Activated CD8-positive, alpha-beta memory T cell treated with anti-CD3 and anti-CD28 coated beads, Interleukin-2, amount 10 ng/mL, durations not matched to agents 7 days and 5 days (primary cell): ENCODE measurements at regions not wholly inside any gene's neighbourhood (a gene's known extent, or its start where the extent isn't known, plus 50 kb on each side); places are given as distances from the start of the nearest gene placed in this dataset.

Experiments
- ATAC-seq: fragments of 150-1000 bp; cut with Tn5 transposase; one replicate; pipeline ENCODE4 v1.10.0; 2021; ENCODE audit warnings: moderate library complexity
- CTCF ChIA-PET: fragments of 350-600 bp; sonication (Branson Sonifier 250); formaldehyde crosslinking; loops from one replicate; lab custom pipeline; 2021; ENCODE audit warnings: antibody characterized with exemption; lab: Charles Lee
- DNase-seq: peaks from one replicate; pipeline ENCODE4 v3.0.0-alpha.2; 2020
- H3K27ac Mint-ChIP-seq: one replicate; pipeline ENCODE4 v1.8.0; 2021; ENCODE audit warnings: mild to moderate bottlenecking, mixed read lengths
- H3K27me3 Mint-ChIP-seq: one replicate; pipeline ENCODE4 v1.8.0; 2021; ENCODE audit warnings: mixed read lengths
- H3K36me3 Mint-ChIP-seq: one replicate; pipeline ENCODE4 v1.8.0; 2021; ENCODE audit warnings: mild to moderate bottlenecking, mixed read lengths
- H3K4me1 Mint-ChIP-seq: one replicate; pipeline ENCODE4 v1.8.0; 2021; ENCODE audit warnings: mixed read lengths
- H3K4me3 Mint-ChIP-seq: one replicate; pipeline ENCODE4 v1.8.0; 2021; ENCODE audit warnings: mild to moderate bottlenecking, moderate library complexity, mixed read lengths
- H3K9me3 Mint-ChIP-seq: one replicate; pipeline ENCODE4 v1.8.0; 2022; ENCODE audit warnings: low read depth, mixed read lengths

DNA sequence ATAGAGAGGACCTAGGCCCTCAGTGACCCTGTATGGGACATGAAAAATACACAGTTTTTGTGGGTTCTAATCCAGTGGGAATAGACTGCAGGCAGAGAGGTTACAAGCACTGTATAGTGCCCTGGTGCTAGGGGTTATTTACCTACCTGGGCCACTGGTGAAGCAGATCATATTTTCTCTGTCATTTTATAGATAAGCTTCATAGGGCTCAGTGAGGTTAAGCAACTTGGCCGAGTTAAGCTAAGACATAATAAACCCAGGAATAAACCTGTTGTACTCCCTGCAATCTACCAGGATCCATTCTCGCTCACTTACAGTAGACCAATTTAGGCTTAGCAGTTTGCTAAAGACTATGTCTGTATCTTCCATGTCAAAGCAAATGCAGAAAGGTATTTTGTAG, 340.6 kb upstream of the KHDRBS2 start:
- ATAC-seq (no peak), DNase-seq (no peak)
- H3K27ac Mint-ChIP-seq, result no peak overlapping the region
- H3K4me1 Mint-ChIP-seq, result no peaks in the 10 kb centered on the region
- H3K36me3 Mint-ChIP-seq, result no peaks in the 10 kb centered on the region
- H3K27me3 Mint-ChIP-seq, result no peaks in the 10 kb centered on the region
- no peak overlapping the region for H3K4me3 Mint-ChIP-seq
- CTCF ChIA-PET, result no interaction called here
- peaks cover 3% of the 10 kb centered on the region for H3K9me3 Mint-ChIP-seq

DNA sequence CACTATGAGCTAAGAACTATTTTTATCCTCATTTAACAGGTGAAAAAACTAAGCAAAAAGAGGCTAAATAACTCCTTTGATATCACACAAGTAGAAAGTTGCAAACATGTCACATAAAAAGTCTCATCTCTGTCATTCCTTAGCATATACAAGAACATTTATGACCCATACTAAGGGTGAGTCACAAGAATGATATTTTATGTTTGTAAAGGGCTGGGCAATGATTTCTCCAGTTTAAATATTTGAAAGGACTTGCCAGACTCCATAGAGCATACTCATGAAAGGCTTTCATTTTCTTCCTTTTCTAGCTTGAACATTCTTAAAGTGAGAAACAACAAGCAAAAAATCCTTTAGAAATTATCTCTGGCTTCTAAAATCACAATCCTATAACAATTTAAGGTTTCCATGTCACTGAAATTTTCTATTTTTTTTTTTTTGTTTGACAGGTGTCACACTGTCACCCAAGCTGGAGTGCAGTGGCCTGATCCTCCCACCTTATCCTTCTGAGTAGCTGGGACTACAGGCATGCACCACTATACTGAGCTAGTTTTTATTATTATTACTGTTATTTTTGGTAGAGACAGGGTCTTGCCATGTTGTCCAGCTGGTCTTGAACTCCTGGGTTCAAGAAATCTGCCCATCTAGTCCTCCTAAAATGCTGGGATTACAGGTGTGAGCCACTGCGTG, 338.0 kb upstream of the KHDRBS2 start:
- Mint-ChIP-seq H3K4me3 (no peak overlapping the region), H3K9me3 (peaks cover 2% of the 10 kb centered on the region), H3K36me3 (no peaks in the 10 kb centered on the region), H3K27me3 (no peaks in the 10 kb centered on the region), H3K27ac (no peak overlapping the region), H3K4me1 (no peaks in the 10 kb centered on the region)
- DNase-seq, result no peak
- ATAC-seq, result no peak
- CTCF ChIA-PET, result no interaction called here

GRCh38 chr6:62615366-62616015, 329.5 kb upstream of the KHDRBS2 start:
- DNase-seq (no peak), ATAC-seq (no peak)
- no peak overlapping the region for H3K27ac Mint-ChIP-seq
- CTCF ChIA-PET, result no interaction called here
- no peaks in the 10 kb centered on the region for H3K4me1 Mint-ChIP-seq
- H3K27me3 Mint-ChIP-seq, result no peaks in the 10 kb centered on the region
- H3K36me3 Mint-ChIP-seq, result no peaks in the 10 kb centered on the region
- peaks cover 11% of the 10 kb centered on the region for H3K9me3 Mint-ChIP-seq
- H3K4me3 Mint-ChIP-seq, result no peak overlapping the region

GRCh38 chr6:62614442-62614841, 328.4 kb upstream of the KHDRBS2 start:
- Mint-ChIP-seq H3K4me3 (no peak overlapping the region), H3K27me3 (no peaks in the 10 kb centered on the region), H3K27ac (no peak overlapping the region), H3K4me1 (no peaks in the 10 kb centered on the region), H3K36me3 (no peaks in the 10 kb centered on the region), H3K9me3 (peaks cover 15% of the 10 kb centered on the region)
- DNase-seq (no peak), ATAC-seq (no peak)
- CTCF ChIA-PET, result no interaction called here

DNA sequence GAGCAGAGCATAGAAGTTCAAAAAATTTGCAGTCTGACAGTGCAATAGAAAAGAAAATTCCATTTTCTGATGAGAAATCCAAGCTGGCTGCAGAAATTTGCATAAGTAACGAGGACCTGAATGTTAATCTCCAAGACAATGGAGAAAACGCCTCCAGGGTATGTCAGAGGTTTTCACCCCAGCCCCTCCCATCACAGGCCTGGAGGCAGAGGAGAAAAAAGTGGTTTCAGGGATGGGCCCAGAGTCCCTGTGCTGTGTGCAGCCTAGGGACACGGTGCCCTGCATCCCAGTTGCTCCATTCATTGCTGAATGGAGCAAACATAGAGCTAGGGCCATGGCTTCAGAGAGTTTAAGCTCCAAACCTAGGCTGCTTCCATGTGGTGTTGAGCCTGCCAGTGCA, 327.9 kb upstream of the KHDRBS2 start:
- H3K4me3 Mint-ChIP-seq, result no peak overlapping the region
- ATAC-seq, result no peak
- H3K36me3 Mint-ChIP-seq, result no peaks in the 10 kb centered on the region
- H3K9me3 Mint-ChIP-seq, result peaks cover 19% of the 10 kb centered on the region
- no peaks in the 10 kb centered on the region for H3K27me3 Mint-ChIP-seq
- H3K27ac Mint-ChIP-seq, result no peak overlapping the region
- H3K4me1 Mint-ChIP-seq, result no peaks in the 10 kb centered on the region
- no peak for DNase-seq
- CTCF ChIA-PET, result no interaction called here

DNA sequence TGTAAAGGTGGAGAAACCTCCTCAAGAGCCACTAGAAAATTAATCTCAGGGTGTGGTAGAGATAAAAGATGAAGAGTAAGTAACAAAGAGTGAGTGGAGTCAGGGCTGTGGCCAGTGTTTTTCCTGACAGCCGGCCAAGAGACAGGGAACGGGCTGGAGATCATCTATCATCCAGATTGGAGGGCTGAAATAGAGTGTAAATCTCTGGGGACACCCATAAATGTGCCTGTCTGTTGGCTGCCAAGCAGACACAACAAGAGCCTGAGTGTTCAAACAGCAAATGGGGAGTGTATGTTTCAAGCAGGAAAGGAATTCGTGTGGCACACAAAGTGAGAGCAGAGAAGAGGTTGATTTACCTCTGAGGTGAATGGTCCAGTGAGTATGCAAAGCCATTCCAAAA, 326.4 kb upstream of the KHDRBS2 start:
- no peak overlapping the region for H3K4me3 Mint-ChIP-seq
- DNase-seq (no peak), ATAC-seq (no peak)
- no peaks in the 10 kb centered on the region for H3K4me1 Mint-ChIP-seq
- H3K27me3 Mint-ChIP-seq, result no peaks in the 10 kb centered on the region
- H3K36me3 Mint-ChIP-seq, result no peaks in the 10 kb centered on the region
- H3K9me3 Mint-ChIP-seq, result peaks cover 24% of the 10 kb centered on the region
- CTCF ChIA-PET, result no interaction called here
- no peak overlapping the region for H3K27ac Mint-ChIP-seq

DNA sequence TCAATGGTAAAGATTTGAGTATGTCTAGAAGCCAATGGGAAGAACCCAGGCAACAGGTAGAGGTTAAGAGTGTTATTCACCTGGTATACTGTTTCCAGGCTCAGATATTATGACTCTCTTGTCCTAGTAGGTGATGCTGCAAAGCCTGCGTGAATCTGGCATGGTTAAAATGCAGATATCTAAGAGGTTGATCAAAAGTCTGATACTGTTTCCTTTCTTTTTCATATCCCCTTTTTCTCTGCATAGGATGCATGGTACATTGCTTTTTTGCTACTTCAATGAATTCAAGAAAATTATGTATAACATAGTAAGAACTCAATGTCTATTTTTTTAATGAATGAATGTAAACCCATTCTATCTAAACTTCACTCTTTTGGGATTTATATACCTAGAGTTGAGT, 284.3 kb upstream of the KHDRBS2 start:
- Mint-ChIP-seq H3K36me3 (no peaks in the 10 kb centered on the region), H3K4me1 (no peaks in the 10 kb centered on the region), H3K4me3 (no peak overlapping the region), H3K9me3 (peaks cover 8% of the 10 kb centered on the region), H3K27me3 (no peaks in the 10 kb centered on the region), H3K27ac (no peak overlapping the region)
- no peak for DNase-seq
- CTCF ChIA-PET, result no interaction called here
- ATAC-seq, result no peak

- no peak for ATAC-seq
- Mint-ChIP-seq H3K4me1 (no peaks in the 10 kb centered on the region), H3K27me3 (no peaks in the 10 kb centered on the region), H3K27ac (no peak overlapping the region), H3K9me3 (peaks cover 6% of the 10 kb centered on the region), H3K4me3 (no peak overlapping the region), H3K36me3 (no peaks in the 10 kb centered on the region)
- CTCF ChIA-PET, result no interaction called here
- DNase-seq, result no peak
These were observed 255.5 kb upstream of the KHDRBS2 start for GRCh38 chr6:62541502-62541901.

DNA sequence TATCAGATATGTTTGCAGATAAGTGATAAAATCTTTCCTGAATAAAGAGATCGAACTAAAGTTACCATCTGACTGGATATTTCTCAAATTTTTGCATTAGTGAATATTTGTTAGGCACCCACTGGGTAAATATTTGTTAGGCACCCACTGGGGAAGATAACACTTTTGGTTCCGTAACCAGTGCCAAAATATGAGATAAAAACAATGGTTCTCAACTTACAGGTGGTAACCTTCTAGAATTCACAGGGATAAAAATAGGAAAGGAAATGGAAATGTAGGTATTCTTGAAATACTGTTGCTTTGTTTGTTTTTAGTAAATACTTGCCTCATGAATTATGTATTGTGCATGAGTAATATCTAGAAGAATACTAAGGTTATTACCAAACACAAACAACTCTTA, 245.0 kb upstream of the KHDRBS2 start:
- no peaks in the 10 kb centered on the region for H3K4me1 Mint-ChIP-seq
- peaks cover 10% of the 10 kb centered on the region for H3K9me3 Mint-ChIP-seq
- H3K36me3 Mint-ChIP-seq, result no peaks in the 10 kb centered on the region
- no peaks in the 10 kb centered on the region for H3K27me3 Mint-ChIP-seq
- DNase-seq (no peak), ATAC-seq (no peak)
- CTCF ChIA-PET, result no interaction called here
- no peak overlapping the region for H3K4me3 Mint-ChIP-seq
- no peak overlapping the region for H3K27ac Mint-ChIP-seq

DNA sequence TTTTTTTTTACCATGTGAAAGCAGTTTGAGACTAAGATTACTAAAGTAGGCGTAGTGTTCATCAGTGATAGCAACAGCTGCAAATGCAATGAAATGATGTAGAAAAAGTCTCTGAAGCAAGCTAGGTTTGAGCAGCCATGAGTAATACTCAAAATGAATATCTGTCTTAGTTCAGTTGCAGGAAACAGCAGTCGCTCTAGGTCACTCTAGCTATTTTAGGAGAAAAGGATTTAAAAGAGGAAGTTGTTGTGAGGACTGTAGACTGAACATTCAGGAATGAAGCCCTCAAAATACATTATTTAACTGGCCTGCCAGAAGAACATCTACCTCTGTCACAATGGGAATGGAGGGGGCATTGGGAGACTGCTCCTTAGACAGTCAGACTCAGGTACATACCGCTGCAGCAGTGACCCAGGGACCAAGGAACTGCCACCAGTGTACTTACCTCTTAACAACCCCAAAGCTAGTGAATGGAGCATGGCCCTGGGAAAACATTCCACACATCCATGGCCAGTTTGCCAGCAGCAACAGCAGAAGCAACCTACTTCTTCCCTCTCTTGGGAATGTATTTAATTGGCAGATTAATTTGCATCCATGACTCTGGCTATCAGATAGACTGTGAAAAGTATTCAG, 243.0 kb upstream of the KHDRBS2 start:
- H3K27me3 Mint-ChIP-seq, result no peaks in the 10 kb centered on the region
- H3K9me3 Mint-ChIP-seq, result peaks cover 8% of the 10 kb centered on the region
- DNase-seq (no peak), ATAC-seq (no peak)
- H3K4me1 Mint-ChIP-seq, result no peaks in the 10 kb centered on the region
- no peak overlapping the region for H3K27ac Mint-ChIP-seq
- no peak overlapping the region for H3K4me3 Mint-ChIP-seq
- CTCF ChIA-PET, result no interaction called here
- H3K36me3 Mint-ChIP-seq, result no peaks in the 10 kb centered on the region

- Mint-ChIP-seq H3K27me3 (no peaks in the 10 kb centered on the region), H3K9me3 (peaks cover 11% of the 10 kb centered on the region), H3K4me1 (no peaks in the 10 kb centered on the region), H3K36me3 (no peaks in the 10 kb centered on the region), H3K4me3 (no peak overlapping the region), H3K27ac (no peak overlapping the region)
- DNase-seq (no peak), ATAC-seq (no peak)
- CTCF ChIA-PET, result no interaction called here
These were observed 237.6 kb upstream of the KHDRBS2 start for GRCh38 chr6:62523630-62524029.

DNA sequence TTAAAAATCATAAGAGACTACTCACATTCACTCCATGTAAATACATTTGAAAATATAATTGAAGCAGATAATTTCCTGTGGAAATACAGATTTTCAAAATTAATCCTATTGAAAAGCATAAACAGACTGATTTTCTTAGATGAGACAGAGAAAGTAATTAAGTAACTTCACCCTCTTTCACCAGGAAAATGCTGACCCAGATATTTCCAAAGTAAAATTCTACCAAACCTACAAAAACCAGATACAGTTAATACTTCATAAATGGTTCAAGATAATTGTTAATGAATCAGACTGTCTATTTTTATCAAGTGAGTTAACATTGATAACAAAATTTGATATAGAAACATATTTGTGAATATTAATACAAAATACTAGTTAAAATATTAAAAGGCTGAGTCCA, 233.5 kb upstream of the KHDRBS2 start:
- no peak for ATAC-seq
- CTCF ChIA-PET, result no interaction called here

GRCh38 chr6:62516291-62517141, 230.5 kb upstream of the KHDRBS2 start:
- no peaks in the 10 kb centered on the region for H3K27me3 Mint-ChIP-seq
- H3K36me3 Mint-ChIP-seq, result no peaks in the 10 kb centered on the region
- CTCF ChIA-PET, result no interaction called here
- H3K27ac Mint-ChIP-seq, result no peak overlapping the region
- H3K4me1 Mint-ChIP-seq, result no peaks in the 10 kb centered on the region
- ATAC-seq, result no peak
- peaks cover 5% of the 10 kb centered on the region for H3K9me3 Mint-ChIP-seq
- DNase-seq, result no peak
- H3K4me3 Mint-ChIP-seq, result no peak overlapping the region

More for the DNA sequence above, 233.5 kb upstream of the KHDRBS2 start:
- no peaks in the 10 kb centered on the region for H3K4me1 Mint-ChIP-seq
- H3K9me3 Mint-ChIP-seq, result peaks cover 7% of the 10 kb centered on the region
- no peak for DNase-seq
- H3K4me3 Mint-ChIP-seq, result no peak overlapping the region
- no peaks in the 10 kb centered on the region for H3K36me3 Mint-ChIP-seq
- no peak overlapping the region for H3K27ac Mint-ChIP-seq
- H3K27me3 Mint-ChIP-seq, result no peaks in the 10 kb centered on the region
